GM19043 (cell line): ENCODE measurements at regions not wholly inside any gene's neighbourhood (a gene's known extent, or its start where the extent isn't known, plus 50 kb on each side); places are given as distances from the start of the nearest gene placed in this dataset.
"Not testable (repeated sequence)": the region's sequence is repeated elsewhere in the genome, so short reads cannot be mapped to it uniquely, and the experiment has no call there.

Experiments
- ATAC-seq: cut with Tn5 transposase; IDR thresholded peaks from one replicate; pipeline ENCODE4 v1.9.1; 2021; ENCODE audit warnings: low read depth; ENCODE audit not compliant: unreplicated experiment

DNA sequence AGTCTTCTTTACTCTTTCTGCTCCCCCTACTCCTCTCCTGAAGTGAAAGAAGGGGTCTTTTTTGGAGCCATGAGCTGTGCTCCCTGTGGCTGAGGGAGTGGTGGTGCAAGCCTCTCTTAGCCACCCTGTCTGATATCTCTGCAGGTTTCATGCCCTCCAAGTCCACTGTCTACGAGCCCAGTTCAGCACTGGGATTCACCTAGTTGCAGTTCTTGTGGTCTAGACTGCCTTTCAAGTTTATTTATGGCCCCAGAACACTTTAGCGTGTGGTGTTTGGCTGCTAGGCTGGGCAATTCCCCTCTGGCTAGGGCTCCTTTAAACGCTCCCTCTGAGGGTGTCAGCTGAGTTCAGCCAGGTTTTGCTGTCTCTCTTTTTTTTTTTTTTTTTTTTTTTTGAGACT is 908.6 kb downstream of the TRHDE start:
- ATAC-seq: no peak

DNA sequence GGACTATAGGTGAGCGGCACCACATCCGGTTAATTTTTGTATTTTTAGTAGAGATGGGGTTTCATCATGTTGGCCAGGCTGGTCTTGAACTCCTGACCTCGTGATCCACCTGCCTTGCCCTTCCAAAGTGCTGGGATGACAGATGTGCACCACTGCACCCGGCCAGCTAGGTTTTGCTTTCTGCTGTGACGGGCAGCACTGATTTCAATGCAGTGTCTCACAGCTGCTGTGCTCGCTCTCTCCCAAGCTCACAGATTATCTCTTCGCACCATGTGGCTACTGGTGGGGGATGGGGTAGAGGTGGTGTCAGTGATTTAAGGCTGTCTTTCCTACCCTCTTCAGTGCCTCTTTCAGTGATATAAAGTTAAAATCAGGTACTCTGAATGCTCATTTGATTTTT is 909.1 kb downstream of the TRHDE start:
- no peak for ATAC-seq

DNA sequence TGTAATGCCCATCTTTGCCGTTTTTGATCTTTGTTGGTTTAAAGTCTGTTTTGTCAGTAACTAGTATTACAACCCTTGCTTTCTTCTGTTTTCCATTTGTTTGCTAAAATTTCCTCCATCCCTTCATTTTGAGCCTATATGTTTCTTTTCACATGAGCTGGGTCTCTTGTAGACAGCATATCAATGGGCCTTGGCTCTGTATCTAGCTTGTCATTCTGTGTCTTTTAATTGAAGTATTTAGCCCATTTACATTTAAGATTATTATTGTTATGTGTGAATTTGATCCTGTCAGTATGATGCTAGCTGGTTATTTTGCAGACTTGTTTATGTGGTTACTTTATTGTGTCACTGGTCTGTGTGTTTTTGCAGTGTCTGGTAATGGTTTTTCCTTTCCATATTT is 913.2 kb downstream of the TRHDE start:
- no peak for ATAC-seq

DNA sequence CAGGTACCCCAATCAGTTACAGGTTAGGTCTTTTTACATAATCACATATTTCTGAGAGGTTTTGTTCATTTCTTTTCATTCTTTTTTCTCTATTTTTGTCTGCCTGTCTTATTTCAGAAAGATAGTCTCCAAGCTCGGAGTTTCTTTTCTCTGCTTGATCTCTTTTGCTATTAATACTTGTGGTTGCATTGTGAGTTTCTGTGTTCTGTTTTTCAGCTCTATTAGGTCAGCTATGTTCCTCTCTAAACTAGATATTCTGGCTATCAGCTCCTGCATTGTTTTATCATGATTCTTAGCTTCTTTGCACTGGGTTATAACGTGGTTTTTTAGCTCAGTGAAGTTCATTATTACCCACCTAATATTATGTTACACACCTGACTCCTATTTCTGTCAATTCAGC is 914.1 kb downstream of the TRHDE start:
- no peak for ATAC-seq

DNA sequence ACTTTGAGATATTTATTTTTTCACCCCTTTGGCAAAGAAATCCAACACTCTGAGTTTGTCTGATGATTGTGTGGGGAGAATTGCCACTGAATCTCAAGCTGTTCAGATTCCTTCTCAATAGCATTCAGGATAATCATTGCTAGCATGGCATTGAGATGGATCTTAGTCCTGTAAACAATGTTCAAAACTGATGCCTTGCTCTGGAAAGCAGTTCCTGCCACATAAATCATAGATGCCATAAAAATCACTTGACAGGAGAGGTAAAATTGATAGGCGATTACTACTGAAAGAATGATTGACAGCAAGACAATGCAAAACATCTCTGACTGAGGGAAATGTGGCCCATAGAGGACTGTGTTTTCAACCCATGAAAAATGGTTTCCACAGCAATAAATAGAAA is 915.6 kb downstream of the TRHDE start:
- ATAC-seq: no peak

DNA sequence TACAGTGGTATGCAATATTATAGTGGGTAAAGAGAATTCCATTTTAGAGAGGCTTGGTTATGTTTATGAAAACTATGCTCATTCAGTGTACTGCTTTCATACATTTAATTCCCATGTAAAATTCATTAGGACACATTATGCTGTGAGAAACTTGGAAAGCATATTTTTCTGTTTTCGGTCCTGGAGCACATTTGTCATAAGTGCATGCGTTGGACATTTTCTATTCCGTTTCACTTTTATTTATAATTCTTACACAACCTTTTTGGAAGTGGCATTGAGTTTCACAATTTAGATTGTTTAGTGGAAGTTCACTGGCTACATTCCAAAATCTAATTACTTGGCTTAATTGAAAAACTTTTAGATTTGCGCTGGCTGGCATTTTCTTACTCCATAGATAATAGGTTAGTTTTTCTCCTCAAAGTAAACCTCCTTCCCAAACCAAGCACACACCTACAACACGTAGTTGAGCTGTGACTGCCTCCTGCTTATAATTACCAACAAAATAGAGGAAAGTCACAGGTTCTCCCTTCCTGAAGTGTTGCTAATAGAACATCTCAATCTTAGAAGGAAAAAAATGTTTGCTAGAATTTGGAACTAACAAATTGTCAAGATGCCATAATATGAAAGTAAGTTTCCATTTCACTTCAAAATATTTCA is 938.5 kb downstream of the TRHDE start:
- ATAC-seq: no peak

DNA sequence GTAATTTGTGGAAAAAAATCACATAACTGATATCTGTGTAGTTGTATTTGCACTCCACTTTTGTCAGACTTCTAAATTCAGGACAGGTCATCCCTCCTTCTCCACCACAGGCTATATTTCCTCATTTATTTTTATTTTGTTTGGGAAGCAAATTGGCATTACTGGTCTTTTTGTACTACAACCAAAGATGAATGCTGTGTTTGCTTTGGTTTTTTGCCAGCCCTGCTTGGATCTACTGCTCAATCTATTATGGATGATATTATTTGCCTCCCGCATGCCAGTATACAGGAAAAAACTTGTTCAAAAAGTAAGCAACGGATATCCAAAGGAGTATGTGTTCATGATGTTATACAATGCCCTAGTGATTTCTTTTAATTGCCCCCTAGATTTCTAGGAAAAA is 948.8 kb downstream of the TRHDE start:
- ATAC-seq: no peak

DNA sequence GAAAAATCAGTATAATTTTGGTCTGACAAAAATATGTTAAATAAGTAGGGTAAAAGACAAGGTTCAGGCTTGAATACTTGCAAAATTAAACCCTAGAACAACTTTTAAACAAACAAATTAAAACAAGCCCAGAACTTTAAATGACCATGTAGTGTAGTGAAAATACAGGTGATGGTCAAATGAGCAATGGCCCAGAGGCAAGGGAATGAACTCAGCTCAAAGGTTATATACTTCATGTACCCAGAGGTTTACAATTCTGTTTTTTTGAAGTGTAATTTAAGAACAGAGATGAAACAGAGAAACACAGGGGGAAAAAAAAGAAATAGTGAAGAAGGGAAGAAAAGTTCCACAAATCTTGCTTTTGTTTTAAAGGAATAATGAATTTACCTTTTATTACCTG is 949.2 kb downstream of the TRHDE start:
- ATAC-seq: no peak

DNA sequence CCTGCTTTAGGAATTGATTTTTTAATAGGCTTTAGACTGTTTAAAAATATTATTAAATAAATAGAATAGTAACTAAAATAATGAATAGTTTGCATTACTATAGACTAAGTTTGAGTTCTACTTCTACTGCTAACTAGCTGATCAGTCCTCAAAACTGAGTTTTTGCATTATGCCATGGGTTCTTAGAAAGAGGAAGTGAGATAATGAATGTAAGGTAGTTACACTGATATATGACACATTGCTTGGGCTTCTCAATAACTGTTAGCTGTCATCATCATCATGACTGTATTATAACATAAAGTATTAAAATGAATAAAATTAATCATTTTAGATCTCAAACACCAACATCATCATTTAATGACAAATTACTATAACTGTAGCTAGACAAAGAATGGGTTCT is 949.7 kb downstream of the TRHDE start:
- ATAC-seq: no peak

DNA sequence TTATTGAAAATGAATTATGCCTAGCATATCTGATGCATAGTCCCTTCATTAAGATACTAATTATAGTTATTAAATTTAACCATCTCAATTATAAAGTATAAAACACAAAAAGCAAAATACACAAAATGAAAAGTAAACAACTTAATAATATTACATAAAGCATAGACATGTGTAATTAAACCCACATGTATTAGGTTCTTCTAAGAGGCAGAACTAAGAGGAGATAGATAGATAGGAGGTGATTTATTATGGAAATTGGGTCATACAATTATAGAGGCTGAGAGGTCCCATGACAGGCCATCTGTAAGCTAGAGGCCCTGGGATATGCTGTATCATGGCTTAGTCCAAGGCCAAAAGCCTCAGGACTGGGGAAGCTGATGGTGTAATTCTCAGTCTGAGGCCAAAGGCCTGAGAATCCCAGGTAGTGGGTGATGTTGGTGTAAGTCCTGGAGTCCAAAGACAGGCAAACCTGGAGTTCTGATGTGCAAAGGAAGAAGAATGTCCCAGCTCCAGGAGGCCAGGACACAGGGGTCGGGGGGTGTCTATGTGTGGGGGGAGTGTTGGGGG is 953.3 kb downstream of the TRHDE start:
- ATAC-seq: no peak

DNA sequence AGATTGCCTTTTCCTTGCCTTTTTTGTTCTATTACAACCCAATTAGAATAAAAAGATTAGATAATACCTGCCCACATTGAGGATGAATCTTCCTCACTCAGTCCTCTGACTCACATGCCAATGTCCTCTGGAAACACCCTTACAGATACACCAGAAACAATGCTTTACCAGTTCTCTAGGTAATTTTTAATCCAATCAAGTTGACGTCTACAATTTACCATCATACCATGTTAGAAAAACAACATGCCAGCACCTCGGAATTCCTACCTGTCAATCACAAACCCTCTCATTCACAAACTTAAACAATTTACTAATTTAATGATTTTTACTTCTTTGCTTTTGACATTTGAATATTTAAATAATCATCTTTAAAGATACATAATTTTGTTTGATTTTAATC is 953.8 kb downstream of the TRHDE start:
- no peak for ATAC-seq

DNA sequence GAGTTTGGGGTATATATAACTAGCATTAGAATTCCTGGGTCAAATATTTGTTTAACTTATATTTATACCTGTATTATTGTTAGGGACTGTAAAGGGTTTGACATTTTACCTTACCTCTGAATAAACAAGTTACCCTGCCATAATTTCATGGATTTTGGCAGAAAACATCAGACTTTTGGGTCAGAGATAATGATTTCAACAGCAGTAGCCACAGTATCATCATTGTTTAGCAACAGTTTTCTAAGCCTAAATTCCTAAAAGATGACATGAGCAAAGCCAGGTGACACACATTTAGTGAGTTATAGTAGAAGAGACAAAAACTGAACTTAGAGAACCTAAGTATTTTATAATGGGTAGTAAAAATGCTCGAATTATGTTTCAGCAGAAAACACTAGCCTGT is 954.4 kb downstream of the TRHDE start:
- ATAC-seq: no peak

DNA sequence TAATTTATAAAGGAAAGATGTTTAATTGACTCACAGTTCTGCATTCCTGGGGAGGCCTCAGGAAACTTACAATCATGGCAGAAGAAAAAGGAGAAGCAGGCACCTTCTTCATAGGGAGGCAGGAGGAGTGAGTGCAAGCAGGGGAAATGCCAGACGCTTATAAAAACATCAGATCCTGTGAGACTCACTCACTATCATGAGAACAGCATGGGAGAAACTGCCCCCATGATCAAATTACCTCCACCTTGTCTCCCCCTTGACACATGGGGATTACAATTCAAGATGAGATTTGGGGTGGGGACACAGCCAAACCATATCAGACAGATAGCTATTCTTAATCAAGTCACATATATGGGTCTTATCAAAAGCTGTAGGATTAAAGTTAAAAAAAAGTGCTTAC is 956.7 kb downstream of the TRHDE start:
- not testable (repeated sequence) for ATAC-seq

DNA sequence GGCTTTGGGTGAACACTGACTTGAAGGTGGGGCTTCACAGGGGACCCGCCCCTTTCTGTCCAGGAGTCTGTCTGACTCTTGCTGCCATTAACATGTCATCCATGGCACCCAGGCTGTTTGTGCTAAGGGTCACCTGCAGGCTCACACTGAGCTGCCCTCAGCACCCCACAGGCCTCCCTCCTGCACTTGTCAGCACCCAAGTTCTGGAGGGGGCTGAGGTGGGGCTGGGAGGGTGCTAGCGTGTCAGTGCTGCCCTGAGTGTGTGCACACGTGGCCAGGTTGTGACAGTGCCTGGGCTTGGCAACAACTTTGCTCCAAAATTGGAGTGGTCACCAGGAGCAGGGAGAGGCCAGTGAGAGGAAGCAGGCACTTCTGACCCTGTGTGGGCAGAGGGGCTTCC is 963.2 kb downstream of the TRHDE start:
- no peak for ATAC-seq

DNA sequence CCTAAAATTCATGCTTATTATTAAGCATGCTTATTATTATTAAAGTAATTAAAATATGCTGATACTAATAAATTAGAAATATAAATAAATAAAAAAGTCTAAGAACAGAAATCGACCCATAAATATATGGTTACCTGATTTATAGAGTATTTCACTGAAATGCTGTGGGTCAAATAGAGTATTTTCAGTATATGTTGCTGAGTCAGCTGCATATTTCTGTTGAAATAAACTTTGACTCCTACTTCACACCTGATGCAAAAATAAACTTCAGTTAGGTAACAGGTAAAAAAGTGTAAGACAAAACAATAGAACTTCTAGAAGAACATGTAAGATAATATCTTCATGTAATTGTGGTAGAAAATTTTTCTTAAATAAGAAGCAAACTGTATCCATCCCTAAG is 967.9 kb downstream of the TRHDE start:
- no peak for ATAC-seq

DNA sequence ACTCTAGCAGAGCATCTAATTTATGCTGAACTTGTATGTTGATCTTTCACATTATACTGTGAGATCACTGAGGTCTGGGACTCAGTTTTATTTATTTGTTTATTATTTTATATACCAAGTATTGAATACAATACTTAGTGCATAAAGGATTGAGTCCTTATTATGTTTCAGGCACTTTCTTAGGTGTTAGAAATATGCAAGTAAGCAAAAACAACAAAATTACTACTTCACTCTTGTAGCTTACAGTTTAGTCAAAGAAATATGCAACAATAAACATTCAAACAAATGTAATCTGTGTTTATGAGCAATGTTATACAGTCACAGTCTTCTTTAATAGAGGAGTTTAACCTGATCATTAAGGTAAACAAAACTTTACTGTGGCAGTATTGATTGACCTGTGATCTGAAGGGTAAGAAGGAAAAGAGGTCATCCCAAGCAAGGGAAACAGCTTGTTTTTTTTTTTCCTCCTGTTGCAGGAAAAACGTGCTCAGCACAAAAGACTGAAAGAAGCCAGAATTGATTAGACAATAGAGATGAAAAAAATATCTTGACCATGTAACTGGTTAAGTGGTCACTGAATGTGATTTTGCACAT is 990.7 kb downstream of the TRHDE start:
- no peak for ATAC-seq

DNA sequence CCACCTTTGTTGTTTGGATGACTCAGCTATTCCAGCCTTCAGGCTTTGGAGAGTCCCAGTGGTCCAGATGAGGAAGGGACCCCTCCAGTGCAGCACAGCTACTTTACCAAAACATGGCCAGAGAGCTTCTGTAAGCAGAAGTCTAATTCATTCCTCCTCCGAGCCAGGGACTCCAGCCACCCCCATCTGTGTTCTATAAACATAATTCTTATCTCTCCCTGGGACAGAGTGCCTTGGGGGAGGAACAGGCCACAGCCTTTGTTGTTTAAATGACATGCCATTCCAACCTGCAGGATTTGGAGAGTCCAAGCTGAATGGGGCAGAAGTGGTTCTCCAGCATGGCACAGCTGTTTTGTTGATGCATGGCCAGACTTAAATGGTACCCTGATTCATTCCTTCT is 994.0 kb downstream of the TRHDE start:
- ATAC-seq: no peak

DNA sequence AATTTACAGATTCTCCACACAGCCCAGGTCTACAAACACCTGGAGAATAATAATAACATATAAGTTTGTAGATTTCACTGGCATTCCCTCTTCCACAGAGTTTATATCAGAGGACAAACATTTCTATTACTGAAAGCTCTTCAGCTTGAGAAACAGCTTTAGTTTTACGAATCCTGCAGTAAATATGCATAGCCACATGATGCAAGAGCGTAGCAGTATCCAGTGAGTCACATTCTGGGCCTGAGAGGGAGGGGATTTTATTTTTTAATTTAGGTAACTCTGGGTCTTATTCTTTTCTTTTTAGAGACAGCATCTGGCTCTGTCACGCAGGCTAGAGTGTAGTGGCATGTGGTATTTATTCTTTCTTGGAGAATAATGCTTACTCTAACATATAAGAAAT is 1002.8 kb downstream of the TRHDE start:
- ATAC-seq: no peak

DNA sequence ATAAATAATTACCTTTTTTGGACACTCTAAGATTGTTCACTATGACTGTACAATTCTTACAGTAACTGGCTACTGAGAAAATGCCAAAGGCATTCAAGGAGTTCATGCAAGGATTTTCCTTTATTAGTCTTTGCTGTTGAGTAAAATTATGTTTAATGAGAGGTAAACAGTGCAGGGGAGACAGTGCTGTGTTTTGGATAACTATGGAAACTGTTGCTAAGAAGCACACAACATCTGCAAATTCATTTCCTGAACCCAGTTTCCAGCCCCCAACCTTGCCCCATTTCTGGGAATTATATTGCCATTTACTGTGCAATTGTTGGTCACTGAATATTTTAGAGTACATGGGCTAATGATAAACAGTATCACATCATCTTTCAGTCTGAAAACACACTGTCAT is 1005.8 kb downstream of the TRHDE start:
- no peak for ATAC-seq

DNA sequence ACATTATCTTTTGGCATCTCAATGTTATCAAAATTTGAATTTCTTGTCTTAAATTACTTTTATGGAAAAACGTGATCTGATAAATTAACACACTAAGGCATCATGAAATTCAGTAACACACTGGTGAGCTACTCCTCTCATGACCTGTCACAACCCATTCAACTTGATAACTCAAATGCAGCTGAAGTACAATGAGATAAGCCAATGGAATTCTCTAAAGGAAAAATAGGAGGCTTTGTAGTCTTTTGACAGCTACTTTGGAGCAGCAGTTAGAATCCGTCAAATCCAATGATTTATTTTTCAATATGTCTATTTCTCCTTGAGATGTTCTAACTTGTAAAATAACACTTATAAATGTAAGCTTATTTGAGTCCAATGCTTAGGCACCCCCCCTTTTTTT is 1029.4 kb downstream of the TRHDE start:
- no peak for ATAC-seq

DNA sequence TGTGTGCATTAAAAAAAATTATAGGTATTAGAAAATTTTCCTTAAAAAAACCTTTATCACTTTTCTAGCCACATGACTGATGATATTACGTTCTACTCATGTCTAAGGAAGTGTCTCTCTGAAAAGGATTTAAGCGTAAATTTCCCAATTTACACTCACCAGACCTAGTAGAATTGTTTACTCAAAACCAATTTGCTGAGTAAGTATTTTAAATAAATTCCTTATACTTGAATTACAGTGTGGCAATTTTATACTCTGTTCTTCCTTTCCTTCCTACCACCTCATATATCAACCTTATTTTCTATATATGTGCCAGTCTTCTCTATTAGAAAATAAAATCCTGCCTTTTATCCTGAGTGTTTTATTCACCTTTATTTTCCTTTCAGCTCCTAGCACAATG is 1035.1 kb downstream of the TRHDE start:
- no peak for ATAC-seq

DNA sequence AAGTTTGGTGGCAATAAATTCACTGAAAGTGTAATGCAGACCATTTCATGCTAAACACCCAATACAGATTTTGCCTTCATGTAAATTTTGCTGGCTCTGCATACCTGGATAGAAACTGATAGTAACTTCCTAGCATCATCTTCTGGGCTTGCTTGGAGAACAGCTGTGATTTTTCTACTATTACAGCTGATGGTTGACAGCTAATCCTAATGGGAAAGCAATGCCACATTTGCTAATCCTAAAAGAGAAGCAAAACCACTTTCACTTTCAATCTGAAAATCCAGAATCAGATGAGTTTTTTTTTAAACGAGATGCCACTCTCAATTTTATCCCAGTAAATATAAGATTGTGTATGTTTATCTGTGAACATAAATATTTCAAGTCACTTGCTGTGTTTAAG is 1035.9 kb downstream of the TRHDE start:
- ATAC-seq: no peak

DNA sequence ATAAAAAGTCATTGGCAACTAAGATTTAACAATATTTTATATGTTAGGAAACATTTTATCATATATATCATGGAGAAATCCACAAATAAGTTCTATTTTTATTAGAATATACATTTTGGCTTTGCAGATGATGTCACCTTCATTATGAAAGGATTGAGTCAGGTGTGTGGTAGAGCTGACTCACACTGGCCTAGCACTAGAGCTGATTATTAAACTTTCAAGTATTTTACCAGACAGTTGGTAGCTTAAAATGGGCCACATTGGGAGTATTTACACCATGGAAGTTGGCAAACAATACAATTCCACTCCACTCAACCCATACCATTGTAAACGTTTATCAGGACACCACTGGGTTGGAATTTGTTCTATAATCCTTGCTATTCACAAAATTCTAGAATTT is 1036.6 kb downstream of the TRHDE start:
- no peak for ATAC-seq
